ENCODE measurements at regions not wholly inside any gene's neighbourhood (a gene's known extent, or its start where the extent isn't known, plus 50 kb on each side); places are given as distances from the start of the nearest gene placed in this dataset.

DNA sequence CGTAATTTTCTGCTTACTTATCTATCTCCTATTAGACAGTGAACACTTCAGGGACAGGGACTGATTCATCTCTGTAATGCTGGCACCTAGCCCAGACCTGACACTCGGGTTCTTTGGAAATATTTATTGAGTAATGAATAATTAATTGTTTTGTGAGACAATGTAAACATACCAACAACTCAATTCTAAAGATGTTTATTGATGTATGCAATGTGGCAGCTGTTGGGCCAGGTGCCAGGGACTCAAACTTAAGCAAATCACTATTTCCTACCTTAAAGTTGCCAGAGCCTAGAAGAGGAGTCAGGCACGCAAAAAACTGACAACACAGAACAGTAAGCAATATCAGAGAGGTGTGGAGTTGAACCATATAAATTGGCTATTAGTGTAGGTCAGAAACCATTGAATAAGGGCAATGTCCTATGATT is 63.6 kb upstream of the BMPER start:
- TF ChIP-seq MEF2A (IDR thresholded peaks at IDR 0.05; ENCODE audit: control insufficient read depth, low read depth, low read length) (no peak), NR2F6 (CRISPR knock-in tag; IDR thresholded peaks at IDR 0.05) (no peak), LCOR (CRISPR knock-in tag; IDR thresholded peaks at IDR 0.05) (no peak)
